Spleen (tissue), 11 donors: ENCODE measurements at regions not wholly inside any gene's neighbourhood (a gene's known extent, or its start where the extent isn't known, plus 50 kb on each side); places are given as distances from the start of the nearest gene placed in this dataset.

Source experiments
- DNase-seq: peaks from one replicate; pipeline ENCODE4 v3.0.0-alpha.2; 2020
- H3K27ac ChIP-seq, 8 donors: fragments of 200-600 bp; sonication (generic) in 7 of 8; 1 replicate in 4 of 8; 2 replicates in 4 of 8; pipeline versions ENCODE4 v1.5.0 to v1.8.0; 2016 to 2021; ENCODE audit warnings: inconsistent platforms in 4 of 8, mild to moderate bottlenecking in 4 of 8, moderate library complexity in 1 of 8
- H3K27me3 ChIP-seq, 7 donors: fragments of 200-600 bp; sonication (generic) in 6 of 7; replicated peaks in 1 of 7; 1 replicate in 4 of 7; 2 replicates in 3 of 7; pipeline versions ENCODE4 v1.5.0 to v1.8.0; 2016 to 2021; ENCODE audit warnings: inconsistent platforms in 3 of 7, mild to moderate bottlenecking in 1 of 7
- H3K36me3 ChIP-seq, 6 donors: fragments of 200-600 bp; sonication (generic) in 5 of 6; 1 replicate in 4 of 6; 2 replicates in 2 of 6; pipeline versions ENCODE4 v1.5.0 to v1.8.0; 2016 to 2021; ENCODE audit warnings: inconsistent platforms in 2 of 6
- H3K4me1 ChIP-seq, 6 donors: fragments of 200-600 bp; sonication (generic) in 5 of 6; 1 replicate in 3 of 6; 2 replicates in 3 of 6; pipeline versions ENCODE4 v1.5.0 to v1.8.0; 2016 to 2021; ENCODE audit warnings: inconsistent platforms in 3 of 6
- H3K4me3 ChIP-seq, 8 donors: fragments of 200-600 bp; sonication (generic) in 7 of 8; 1 replicate in 4 of 8; 2 replicates in 4 of 8; pipeline versions ENCODE4 v1.5.0 to v1.8.0; 2016 to 2021; ENCODE audit warnings: inconsistent platforms in 4 of 8, mild to moderate bottlenecking in 4 of 8, moderate library complexity in 2 of 8
- H3K9me3 ChIP-seq, 8 donors: fragments of 200-600 bp; sonication (generic) in 7 of 8; 1 replicate in 4 of 8; 2 replicates in 4 of 8; pipeline versions ENCODE4 v1.5.0 to v1.8.0; 2016 to 2021; ENCODE audit warnings: inconsistent platforms in 4 of 8
- CTCF ChIP-seq, 11 experiments: fragments of 200-600 bp in 7 of 11; fragments of 450-650 bp in 4 of 11; sonication (generic) in 4 of 11; IDR thresholded peaks in 8 of 11; conservative IDR thresholded peaks in 3 of 11; 1 replicate in 7 of 11; 2 replicates in 4 of 11; pipeline versions ENCODE4 v1.4.0 to v1.8.0; 2016 to 2021; ENCODE audit warnings: antibody characterized with exemption in 11 of 11, inconsistent platforms in 4 of 11, mild to moderate bottlenecking in 1 of 11
- POLR2A ChIP-seq, 3 donors: fragments of 450-650 bp; IDR thresholded peaks; one replicate each; pipeline ENCODE4 v1.5.1; 2017; ENCODE audit warnings: antibody characterized with exemption in 3 of 3, mild to moderate bottlenecking in 1 of 3
- POLR2AphosphoS5 ChIP-seq, 3 donors: sonication (generic); formaldehyde crosslinking; IDR thresholded peaks; one replicate each; pipeline ENCODE4 v1.5.1; 2017; ENCODE audit warnings: antibody characterized with exemption in 3 of 3
- WGBS, 5 donors: extraction: QIAGEN DNeasy Blood & Tissue Kit in 3 of 5; methylation state at CpG; one replicate each; pipeline versions ENCODE4 v1.1.5 to v1.1.7; 2013 to 2018; 5-methylcytosine and 5-hydroxymethylcytosine counted together
- intact Hi-C: fragments of 100-400 bp; cut with DNase I; formaldehyde crosslinking; loops from one replicate; pipeline ENCODE4 v1.15.0; 2023; ENCODE audit warnings: low total_unique reads
- donor health status: healthy with polysubstance abuse.
- donor health status: DM: no; HTN: no; CAD: no; lungs with moderate emphysema.
- donor health status: DM: no; HTN: no; CAD: no.
- donor health status: Bipolar disorder and iron deficiency.
- donor health status: healthy.
- donor health status: DM: no; HTN: no; CAD: no.
- donor health status: DM: yes; HTN: yes; CAD: no.

DNA sequence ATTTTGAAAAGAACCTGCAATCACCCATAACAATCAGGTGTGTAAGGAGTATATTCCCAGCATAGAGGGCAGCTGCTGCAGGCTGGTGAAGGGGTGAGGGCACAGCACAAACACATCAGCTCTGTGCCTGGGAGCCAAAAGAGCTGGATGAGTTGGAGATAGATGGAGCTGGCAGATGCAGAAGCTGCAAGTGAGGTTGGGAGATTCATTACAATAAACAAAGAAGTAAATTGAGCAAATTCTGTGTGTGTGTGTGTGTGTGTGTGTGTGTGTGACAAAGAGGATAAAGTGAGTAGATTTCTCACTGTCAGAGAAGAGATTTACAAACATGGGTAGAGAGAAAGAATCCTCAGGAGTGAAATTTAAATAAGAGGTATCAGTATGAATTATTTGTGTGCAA lies 994.7 kb downstream of the EPHA3 start:
- intact Hi-C loops, result no loop called here
- TF ChIP-seq CTCF (IDR thresholded peaks at IDR 0.05 in 8 of 11, conservative IDR thresholded peaks at IDR 0.05 in 3 of 11), result no peak
- TF ChIP-seq POLR2A (IDR thresholded peaks at IDR 0.05), result no peak
- no peak for TF ChIP-seq POLR2AphosphoS5 (IDR thresholded peaks at IDR 0.05)
- no peaks in the 10 kb centered on the region for H3K27me3 ChIP-seq
- H3K4me3 ChIP-seq, result no peak overlapping the region
- no peaks in the 10 kb centered on the region for H3K4me1 ChIP-seq
- H3K27ac ChIP-seq, result no peak overlapping the region
- no peaks in the 10 kb centered on the region for H3K36me3 ChIP-seq
- no peak for DNase-seq
- peaks cover 0 to 18% (median 5%) of the 10 kb centered on the region in 8 donors for H3K9me3 ChIP-seq

DNA sequence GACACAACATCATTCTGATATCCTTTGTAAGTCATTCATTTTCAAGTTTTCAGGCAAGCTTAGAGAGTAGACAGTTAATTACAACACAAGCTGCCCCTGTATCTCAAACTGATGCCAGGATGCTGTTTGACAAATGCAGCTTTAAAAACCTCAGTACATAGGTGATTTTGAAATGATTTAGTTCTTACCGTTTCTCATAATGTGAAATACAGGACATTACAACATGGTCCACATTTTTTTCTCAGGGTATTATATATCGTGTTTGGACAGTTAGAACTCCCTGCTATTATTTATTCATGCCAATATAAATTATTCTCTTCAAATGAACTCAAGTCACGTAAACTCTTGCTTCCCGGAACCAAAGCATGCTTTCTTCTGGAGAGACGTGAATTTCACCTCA lies 1013.9 kb downstream of the EPHA3 start:
- no peaks in the 10 kb centered on the region for H3K4me1 ChIP-seq
- H3K4me3 ChIP-seq, result no peak overlapping the region
- no peak overlapping the region for H3K27ac ChIP-seq
- no peak for DNase-seq
- H3K9me3 ChIP-seq, result peaks cover 0 to 32% (median 13%) of the 10 kb centered on the region in 8 donors
- H3K27me3 ChIP-seq, result no peaks in the 10 kb centered on the region
- TF ChIP-seq POLR2AphosphoS5 (IDR thresholded peaks at IDR 0.05) (no peak), CTCF (IDR thresholded peaks at IDR 0.05 in 8 of 11, conservative IDR thresholded peaks at IDR 0.05 in 3 of 11) (no peak), POLR2A (IDR thresholded peaks at IDR 0.05) (no peak)
- H3K36me3 ChIP-seq, result no peaks in the 10 kb centered on the region
- WGBS, 5 donors, result 77 to 86% (median 78%) methylated on average over 5 of the region's 5 CpGs
- intact Hi-C loops, result no loop called here

- TF ChIP-seq POLR2AphosphoS5 (IDR thresholded peaks at IDR 0.05) (no peak), CTCF (IDR thresholded peaks at IDR 0.05 in 8 of 11, conservative IDR thresholded peaks at IDR 0.05 in 3 of 11) (no peak), POLR2A (IDR thresholded peaks at IDR 0.05) (no peak)
These were observed 1021.0 kb downstream of the EPHA3 start for GRCh38 chr3:90128391-90128790.

DNA sequence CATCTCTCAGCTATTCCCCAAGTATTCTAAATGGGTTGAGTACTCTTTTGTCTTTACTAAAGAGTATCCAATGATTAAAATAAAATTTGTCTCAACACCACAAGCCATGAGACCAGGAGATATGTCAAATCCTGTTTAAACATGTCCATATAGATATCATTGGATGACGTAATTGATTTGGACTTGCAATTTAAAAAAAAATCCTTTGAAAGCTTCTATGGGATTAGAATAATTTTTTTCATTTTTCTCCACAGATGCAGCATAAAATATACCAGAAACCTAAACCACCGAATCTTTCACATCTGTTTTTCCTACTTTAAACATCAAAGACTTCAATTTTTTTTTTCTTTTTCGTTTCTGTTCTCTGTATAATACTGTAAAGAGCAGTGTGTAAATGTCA lies 1022.3 kb downstream of the EPHA3 start:
- 57 to 74% (median 64%) methylated on average over 3 of the region's 3 CpGs for WGBS, 5 donors
- peaks cover 0 to 35% (median 17%) of the 10 kb centered on the region in 8 donors for H3K9me3 ChIP-seq

More at GRCh38 chr3:90128391-90128790, 1021.0 kb downstream of the EPHA3 start:
- H3K9me3 ChIP-seq, result peaks cover 0 to 39% (median 17%) of the 10 kb centered on the region in 8 donors
- no peak for DNase-seq
- no peaks in the 10 kb centered on the region for H3K27me3 ChIP-seq
- no peaks in the 10 kb centered on the region for H3K4me1 ChIP-seq
- no peaks in the 10 kb centered on the region for H3K36me3 ChIP-seq
- WGBS, 5 donors, result 76 to 91% (median 88%) methylated on average over 2 of the region's 2 CpGs
- intact Hi-C loops, result no loop called here
- H3K27ac ChIP-seq, result no peak overlapping the region
- H3K4me3 ChIP-seq, result no peak overlapping the region

More for the DNA sequence above, 1022.3 kb downstream of the EPHA3 start:
- no peak for DNase-seq
- Histone ChIP-seq H3K4me3 (no peak overlapping the region), H3K36me3 (no peaks in the 10 kb centered on the region), H3K27me3 (no peaks in the 10 kb centered on the region), H3K4me1 (no peaks in the 10 kb centered on the region), H3K27ac (no peak overlapping the region)
- intact Hi-C loops, result no loop called here
- TF ChIP-seq CTCF (IDR thresholded peaks at IDR 0.05 in 8 of 11, conservative IDR thresholded peaks at IDR 0.05 in 3 of 11), result no peak
- TF ChIP-seq POLR2A (IDR thresholded peaks at IDR 0.05), result no peak
- no peak for TF ChIP-seq POLR2AphosphoS5 (IDR thresholded peaks at IDR 0.05)
